ENCODE measurements at regions not wholly inside any gene's neighbourhood (a gene's known extent, or its start where the extent isn't known, plus 50 kb on each side); places are given as distances from the start of the nearest gene placed in this dataset.

DNA sequence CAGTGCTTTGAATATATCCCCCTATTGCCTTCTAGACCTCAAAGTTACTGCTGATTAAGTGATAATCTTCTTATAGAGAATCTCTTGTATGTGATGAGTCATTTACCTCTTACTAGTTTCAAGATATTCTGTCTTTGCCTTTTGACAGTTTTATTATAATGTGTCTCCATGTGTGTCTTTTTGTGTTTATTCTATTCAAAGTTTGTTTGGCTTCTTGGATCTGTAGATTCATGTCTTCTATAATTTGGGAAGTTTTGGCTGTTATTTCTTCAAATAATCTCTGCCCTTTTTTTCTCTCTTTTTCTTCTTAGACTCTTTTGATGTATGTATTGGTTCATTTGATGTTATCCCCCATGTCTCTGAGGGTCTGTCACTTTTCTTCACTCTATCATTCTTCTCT, 915.7 kb upstream of the GRIA3 start (continued):
- TF ChIP-seq, protein P1, sequence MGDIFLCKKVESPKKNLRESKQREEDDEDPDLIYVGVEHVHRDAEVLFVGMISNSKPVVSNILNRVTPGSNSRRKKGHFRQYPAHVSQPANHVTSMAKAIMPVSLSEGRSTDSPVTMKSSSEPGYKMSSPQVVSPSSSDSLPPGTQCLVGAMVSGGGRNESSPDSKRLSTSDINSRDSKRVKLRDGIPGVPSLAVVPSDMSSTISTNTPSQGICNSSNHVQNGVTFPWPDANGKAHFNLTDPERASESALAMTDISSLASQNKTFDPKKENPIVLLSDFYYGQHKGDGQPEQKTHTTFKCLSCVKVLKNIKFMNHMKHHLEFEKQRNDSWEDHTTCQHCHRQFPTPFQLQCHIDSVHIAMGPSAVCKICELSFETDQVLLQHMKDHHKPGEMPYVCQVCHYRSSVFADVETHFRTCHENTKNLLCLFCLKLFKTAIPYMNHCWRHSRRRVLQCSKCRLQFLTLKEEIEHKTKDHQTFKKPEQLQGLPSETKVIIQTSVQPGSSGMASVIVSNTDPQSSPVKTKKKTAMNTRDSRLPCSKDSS (IDR thresholded peaks at IDR 0.05; ENCODE audit: low read depth, partially characterized antibody): no peak
- no peak for TF ChIP-seq MAFK (IDR thresholded peaks at IDR 0.05; ENCODE audit: low read length)
- no peak for TF ChIP-seq U2AF1 (optimal IDR thresholded peaks at IDR 0.05; ENCODE audit: low read depth, low read length)
- no peak for TF ChIP-seq ZC3H8 (IDR thresholded peaks at IDR 0.05)
- TF ChIP-seq, protein P2, sequence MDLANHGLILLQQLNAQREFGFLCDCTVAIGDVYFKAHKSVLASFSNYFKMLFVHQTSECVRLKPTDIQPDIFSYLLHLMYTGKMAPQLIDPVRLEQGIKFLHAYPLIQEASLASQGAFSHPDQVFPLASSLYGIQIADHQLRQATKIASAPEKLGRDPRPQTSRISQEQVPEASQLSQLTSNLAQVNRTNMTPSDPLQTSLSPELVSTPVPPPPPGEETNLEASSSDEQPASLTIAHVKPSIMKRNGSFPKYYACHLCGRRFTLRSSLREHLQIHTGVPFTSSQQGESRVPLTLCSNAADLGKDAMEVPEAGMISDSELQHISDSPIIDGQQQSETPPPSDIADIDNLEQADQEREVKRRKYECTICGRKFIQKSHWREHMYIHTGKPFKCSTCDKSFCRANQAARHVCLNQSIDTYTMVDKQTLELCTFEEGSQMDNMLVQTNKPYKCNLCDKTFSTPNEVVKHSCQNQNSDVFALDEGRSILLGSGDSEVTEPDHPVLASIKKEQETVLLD (IDR thresholded peaks at IDR 0.05): no peak

DNA sequence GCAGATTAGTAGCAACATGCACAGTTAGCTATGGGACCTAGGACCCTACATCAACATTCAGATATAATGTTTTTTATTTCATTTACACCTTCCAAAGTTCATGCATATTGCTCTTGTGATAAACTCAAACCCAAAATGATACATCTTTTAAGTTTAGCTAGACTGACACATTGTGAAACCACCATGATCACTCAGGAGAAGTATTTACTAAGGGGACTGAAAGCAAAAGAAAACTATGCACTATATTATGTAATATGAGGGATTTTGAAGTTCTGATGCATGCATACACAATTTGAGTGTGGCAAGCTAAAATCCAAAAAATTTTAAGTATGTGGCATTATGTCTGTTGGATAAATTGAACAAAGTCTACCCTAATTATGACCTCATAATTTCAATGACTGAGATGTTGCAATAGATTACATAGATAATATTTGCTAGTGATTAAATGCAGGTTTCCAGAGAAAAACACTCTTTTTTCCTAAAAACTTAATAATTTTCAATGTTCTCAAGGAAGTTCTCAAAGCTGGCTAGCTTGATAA, 914.8 kb upstream of the GRIA3 start:
- H3K36me3 ChIP-seq (ENCODE audit: control insufficient read depth, insufficient read depth, low read length): no peaks in the 10 kb centered on the region
- no peaks in the 10 kb centered on the region for H4K20me1 ChIP-seq (replicated peaks; ENCODE audit: control insufficient read depth, insufficient read depth, low read length)
- BruUV-seq (replicated peaks): no TSS peak
- no peak overlapping the region for H3K27ac ChIP-seq (ENCODE audit: extremely low read depth, low read depth, low read length)
- intact Hi-C loops (cut with micrococcal nuclease) (no loop called here), in situ Hi-C loops (cut with MboI) (no loop called here)
- H2AFZ ChIP-seq (ENCODE audit: low read depth, low read length): no peak overlapping the region
- H3K9me3 ChIP-seq (replicated peaks; ENCODE audit: control insufficient read depth, insufficient read depth, low read depth, low read length): no peaks in the 10 kb centered on the region
- DNase-seq (ENCODE audit: extremely low read depth in 1 of 4, low spot score in 3 of 4): no peak
- no peak for ATAC-seq
- no peaks in the 10 kb centered on the region for H3K27me3 ChIP-seq (ENCODE audit: control insufficient read depth in 2 of 2, insufficient read depth in 2 of 2, low read length in 2 of 2)
- no peak overlapping the region for H3K4me2 ChIP-seq (ENCODE audit: insufficient read depth, low read length)
- ChIA-PET POLR2A (interaction anchor here (0.6 kb wide), 1 partner anchor 52 kb away, joined by 3 read pairs; no protein-coding TSS in a partner anchor), CTCF (ENCODE audit: low intra/inter-chr PET ratio) (no interaction called here)
- no peak overlapping the region for H3K4me3 ChIP-seq
- FAIRE-seq: no peak
- H3K9ac ChIP-seq (ENCODE audit: insufficient read depth in 1 of 2, low read depth in 2 of 2, low read length in 2 of 2): no peak overlapping the region
- H3K79me2 ChIP-seq (ENCODE audit: control insufficient read depth, insufficient read depth, low read length): no peaks in the 10 kb centered on the region
- H3K9me1 ChIP-seq (ENCODE audit: control insufficient read depth, insufficient read depth, low read length): no peaks in the 10 kb centered on the region
- no peaks in the 10 kb centered on the region for H3K4me1 ChIP-seq (replicated peaks in 1 of 2; ENCODE audit: control insufficient read depth in 2 of 2, insufficient read depth in 2 of 2, low read length in 2 of 2)
- TF ChIP-seq HSF4 (CRISPR knock-in tag; IDR thresholded peaks at IDR 0.05; ENCODE audit: borderline replicate concordance) (no peak), HNRNPK (IDR thresholded peaks at IDR 0.05; ENCODE audit: low read depth, low read length, poor library complexity, severe bottlenecking) (no peak), ZNF445 (CRISPR knock-in tag; IDR thresholded peaks at IDR 0.05; ENCODE audit: low read depth) (no peak), NCOA4 (IDR thresholded peaks at IDR 0.05; ENCODE audit: partially characterized antibody) (no peak), RBM34 (IDR thresholded peaks at IDR 0.05; ENCODE audit: borderline replicate concordance, insufficient read depth, low read length) (no peak)
- TF ChIP-seq, protein P3, sequence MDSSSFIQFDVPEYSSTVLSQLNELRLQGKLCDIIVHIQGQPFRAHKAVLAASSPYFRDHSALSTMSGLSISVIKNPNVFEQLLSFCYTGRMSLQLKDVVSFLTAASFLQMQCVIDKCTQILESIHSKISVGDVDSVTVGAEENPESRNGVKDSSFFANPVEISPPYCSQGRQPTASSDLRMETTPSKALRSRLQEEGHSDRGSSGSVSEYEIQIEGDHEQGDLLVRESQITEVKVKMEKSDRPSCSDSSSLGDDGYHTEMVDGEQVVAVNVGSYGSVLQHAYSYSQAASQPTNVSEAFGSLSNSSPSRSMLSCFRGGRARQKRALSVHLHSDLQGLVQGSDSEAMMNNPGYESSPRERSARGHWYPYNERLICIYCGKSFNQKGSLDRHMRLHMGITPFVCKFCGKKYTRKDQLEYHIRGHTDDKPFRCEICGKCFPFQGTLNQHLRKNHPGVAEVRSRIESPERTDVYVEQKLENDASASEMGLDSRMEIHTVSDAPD (CRISPR knock-in tag; IDR thresholded peaks at IDR 0.05): no peak
- TF ChIP-seq, protein P4, sequence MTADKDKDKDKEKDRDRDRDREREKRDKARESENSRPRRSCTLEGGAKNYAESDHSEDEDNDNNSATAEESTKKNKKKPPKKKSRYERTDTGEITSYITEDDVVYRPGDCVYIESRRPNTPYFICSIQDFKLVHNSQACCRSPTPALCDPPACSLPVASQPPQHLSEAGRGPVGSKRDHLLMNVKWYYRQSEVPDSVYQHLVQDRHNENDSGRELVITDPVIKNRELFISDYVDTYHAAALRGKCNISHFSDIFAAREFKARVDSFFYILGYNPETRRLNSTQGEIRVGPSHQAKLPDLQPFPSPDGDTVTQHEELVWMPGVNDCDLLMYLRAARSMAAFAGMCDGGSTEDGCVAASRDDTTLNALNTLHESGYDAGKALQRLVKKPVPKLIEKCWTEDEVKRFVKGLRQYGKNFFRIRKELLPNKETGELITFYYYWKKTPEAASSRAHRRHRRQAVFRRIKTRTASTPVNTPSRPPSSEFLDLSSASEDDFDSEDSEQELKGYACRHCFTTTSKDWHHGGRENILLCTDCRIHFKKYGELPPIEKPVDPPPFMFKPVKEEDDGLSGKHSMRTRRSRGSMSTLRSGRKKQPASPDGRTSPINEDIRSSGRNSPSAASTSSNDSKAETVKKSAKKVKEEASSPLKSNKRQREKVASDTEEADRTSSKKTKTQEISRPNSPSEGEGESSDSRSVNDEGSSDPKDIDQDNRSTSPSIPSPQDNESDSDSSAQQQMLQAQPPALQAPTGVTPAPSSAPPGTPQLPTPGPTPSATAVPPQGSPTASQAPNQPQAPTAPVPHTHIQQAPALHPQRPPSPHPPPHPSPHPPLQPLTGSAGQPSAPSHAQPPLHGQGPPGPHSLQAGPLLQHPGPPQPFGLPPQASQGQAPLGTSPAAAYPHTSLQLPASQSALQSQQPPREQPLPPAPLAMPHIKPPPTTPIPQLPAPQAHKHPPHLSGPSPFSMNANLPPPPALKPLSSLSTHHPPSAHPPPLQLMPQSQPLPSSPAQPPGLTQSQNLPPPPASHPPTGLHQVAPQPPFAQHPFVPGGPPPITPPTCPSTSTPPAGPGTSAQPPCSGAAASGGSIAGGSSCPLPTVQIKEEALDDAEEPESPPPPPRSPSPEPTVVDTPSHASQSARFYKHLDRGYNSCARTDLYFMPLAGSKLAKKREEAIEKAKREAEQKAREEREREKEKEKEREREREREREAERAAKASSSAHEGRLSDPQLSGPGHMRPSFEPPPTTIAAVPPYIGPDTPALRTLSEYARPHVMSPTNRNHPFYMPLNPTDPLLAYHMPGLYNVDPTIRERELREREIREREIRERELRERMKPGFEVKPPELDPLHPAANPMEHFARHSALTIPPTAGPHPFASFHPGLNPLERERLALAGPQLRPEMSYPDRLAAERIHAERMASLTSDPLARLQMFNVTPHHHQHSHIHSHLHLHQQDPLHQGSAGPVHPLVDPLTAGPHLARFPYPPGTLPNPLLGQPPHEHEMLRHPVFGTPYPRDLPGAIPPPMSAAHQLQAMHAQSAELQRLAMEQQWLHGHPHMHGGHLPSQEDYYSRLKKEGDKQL (CRISPR knock-in tag; IDR thresholded peaks at IDR 0.05; ENCODE audit: borderline replicate concordance): no peak

Measured in K562 (cell line).